ENCODE measurements at regions not wholly inside any gene's neighbourhood (a gene's known extent, or its start where the extent isn't known, plus 50 kb on each side); places are given as distances from the start of the nearest gene placed in this dataset.
"Not testable (repeated sequence)": the region's sequence is repeated elsewhere in the genome, so short reads cannot be mapped to it uniquely, and the experiment has no call there.

DNA sequence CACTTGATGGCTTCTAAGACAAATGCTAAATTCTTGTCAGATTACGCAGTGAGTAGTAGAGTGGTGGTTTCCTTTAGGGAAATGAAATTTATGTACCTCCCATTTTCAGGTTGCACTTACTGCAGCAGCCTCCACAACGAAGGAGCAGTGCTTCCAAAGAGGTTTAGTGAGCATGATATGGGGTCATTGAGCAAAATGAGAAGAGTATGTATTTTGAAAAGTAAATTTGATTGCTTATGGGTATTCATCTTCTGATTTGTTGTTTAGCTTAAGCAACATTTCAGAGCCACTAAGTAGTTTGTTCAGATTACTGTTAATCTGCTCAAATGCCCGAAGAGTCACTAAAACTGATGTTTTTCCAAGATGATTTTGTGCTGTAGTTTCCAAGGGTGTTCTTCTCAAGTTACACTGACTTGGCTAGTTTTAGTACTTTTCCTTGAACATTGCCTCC is 493.6 kb downstream of the PCNX1 start:
- ChIA-PET CTCF (interaction anchor here (1.0 to 1.1 kb wide), 2 partner anchors 262 to 297 kb away, joined by 3 to 4 read pairs; no protein-coding TSS in a partner anchor), POLR2A (interaction anchor here (0.9 to 1.1 kb wide), 2 partner anchors 15 to 17 kb away, joined by 3 read pairs; no protein-coding TSS in a partner anchor)
- intact Hi-C loops (cut with micrococcal nuclease), result no loop called here

DNA sequence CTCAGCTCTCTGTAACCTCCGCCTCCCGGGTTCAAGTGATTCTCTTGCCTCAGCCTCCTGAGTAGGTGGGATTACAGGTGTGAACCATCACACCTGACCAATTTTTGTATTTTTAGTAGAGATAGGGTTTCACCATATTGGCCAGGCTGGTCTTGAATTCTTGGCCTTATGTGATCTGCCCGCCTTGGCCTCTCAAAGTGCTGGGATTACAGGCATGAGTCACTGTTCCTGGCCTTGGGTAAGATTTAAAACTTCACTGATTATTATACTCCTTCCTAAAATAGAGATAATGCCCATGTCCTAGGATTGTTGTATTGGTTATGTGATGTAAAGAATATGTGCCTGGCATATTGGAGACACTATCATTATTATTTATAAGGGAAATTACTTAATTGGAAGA is 495.2 kb downstream of the PCNX1 start:
- CTCF ChIA-PET, result interaction anchor here (3.5 kb wide), 1 partner anchor 79 kb away, joined by 37 read pairs; no protein-coding TSS in a partner anchor
- BruUV-seq (replicated peaks); H3K27me3 Mint-ChIP-seq (ENCODE audit: insufficient read depth, unreplicated experiment); H3K4me1 Mint-ChIP-seq (ENCODE audit: insufficient read depth, unreplicated experiment); H3K36me3 Mint-ChIP-seq (ENCODE audit: insufficient read depth, unreplicated experiment); H3K27ac Mint-ChIP-seq (ENCODE audit: low read depth, unreplicated experiment); H3K4me3 Mint-ChIP-seq (ENCODE audit: unreplicated experiment); intact Hi-C loops (cut with micrococcal nuclease); H3K9me3 Mint-ChIP-seq (ENCODE audit: unreplicated experiment): not testable (repeated sequence)
- DNase-seq (ENCODE audit: unreplicated experiment), result peak; percentile 63
- POLR2A ChIA-PET, result interaction anchor here (1.7 to 2.3 kb wide), 2 partner anchors 13 to 31 kb away, joined by 6 to 7 read pairs; no protein-coding TSS in a partner anchor

More for the DNA sequence above, 493.6 kb downstream of the PCNX1 start:
- TF ChIP-seq, protein P1, sequence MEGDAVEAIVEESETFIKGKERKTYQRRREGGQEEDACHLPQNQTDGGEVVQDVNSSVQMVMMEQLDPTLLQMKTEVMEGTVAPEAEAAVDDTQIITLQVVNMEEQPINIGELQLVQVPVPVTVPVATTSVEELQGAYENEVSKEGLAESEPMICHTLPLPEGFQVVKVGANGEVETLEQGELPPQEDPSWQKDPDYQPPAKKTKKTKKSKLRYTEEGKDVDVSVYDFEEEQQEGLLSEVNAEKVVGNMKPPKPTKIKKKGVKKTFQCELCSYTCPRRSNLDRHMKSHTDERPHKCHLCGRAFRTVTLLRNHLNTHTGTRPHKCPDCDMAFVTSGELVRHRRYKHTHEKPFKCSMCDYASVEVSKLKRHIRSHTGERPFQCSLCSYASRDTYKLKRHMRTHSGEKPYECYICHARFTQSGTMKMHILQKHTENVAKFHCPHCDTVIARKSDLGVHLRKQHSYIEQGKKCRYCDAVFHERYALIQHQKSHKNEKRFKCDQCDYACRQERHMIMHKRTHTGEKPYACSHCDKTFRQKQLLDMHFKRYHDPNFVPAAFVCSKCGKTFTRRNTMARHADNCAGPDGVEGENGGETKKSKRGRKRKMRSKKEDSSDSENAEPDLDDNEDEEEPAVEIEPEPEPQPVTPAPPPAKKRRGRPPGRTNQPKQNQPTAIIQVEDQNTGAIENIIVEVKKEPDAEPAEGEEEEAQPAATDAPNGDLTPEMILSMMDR (IDR thresholded peaks at IDR 0.05; ENCODE audit: unreplicated experiment), result no peak
- Mint-ChIP-seq H3K36me3 (ENCODE audit: insufficient read depth, unreplicated experiment) (no peaks in the 10 kb centered on the region), H3K4me3 (ENCODE audit: unreplicated experiment) (no peak overlapping the region), H3K27me3 (ENCODE audit: insufficient read depth, unreplicated experiment) (no peaks in the 10 kb centered on the region), H3K27ac (ENCODE audit: low read depth, unreplicated experiment) (no peak overlapping the region), H3K9me3 (ENCODE audit: unreplicated experiment) (no peaks in the 10 kb centered on the region), H3K4me1 (ENCODE audit: insufficient read depth, unreplicated experiment) (peaks cover 6% of the 10 kb centered on the region)
- DNase-seq (ENCODE audit: unreplicated experiment), result no peak
- BruUV-seq (replicated peaks), result no TSS peak

DNA sequence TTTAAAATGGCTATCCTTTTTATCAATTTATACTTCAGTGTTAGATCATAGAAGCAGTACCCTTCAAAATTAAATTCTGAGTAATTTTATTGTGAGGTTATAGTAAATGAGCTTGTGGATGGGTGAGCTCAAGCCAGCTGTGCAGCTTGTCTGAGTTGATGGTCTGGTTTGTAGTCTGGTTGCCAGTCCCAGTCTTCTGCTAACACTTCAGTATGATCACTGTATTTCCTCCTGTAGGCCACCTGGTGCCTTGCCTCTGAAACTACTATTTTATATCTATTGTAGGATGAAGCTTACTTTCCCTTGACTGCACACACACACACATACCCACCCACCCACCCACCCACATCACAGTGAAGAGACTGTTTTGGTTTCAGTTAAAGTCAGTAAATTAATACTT is 496.4 kb downstream of the PCNX1 start:
- Mint-ChIP-seq H3K4me3 (ENCODE audit: unreplicated experiment) (no peak overlapping the region), H3K27me3 (ENCODE audit: insufficient read depth, unreplicated experiment) (no peaks in the 10 kb centered on the region), H3K9me3 (ENCODE audit: unreplicated experiment) (no peaks in the 10 kb centered on the region), H3K27ac (ENCODE audit: low read depth, unreplicated experiment) (no peak overlapping the region), H3K36me3 (ENCODE audit: insufficient read depth, unreplicated experiment) (no peaks in the 10 kb centered on the region), H3K4me1 (ENCODE audit: insufficient read depth, unreplicated experiment) (no peaks in the 10 kb centered on the region)
- no TSS peak for BruUV-seq (replicated peaks)
- DNase-seq (ENCODE audit: unreplicated experiment), result peak; percentile 42
- POLR2A ChIA-PET, result interaction anchor here (1.0 to 2.5 kb wide), 7 partner anchors 9 to 82 kb away, joined by 3 to 34 read pairs (median 4); partner anchors contain the start of gene SIPA1L1
- TF ChIP-seq, protein P1 (IDR thresholded peaks at IDR 0.05; ENCODE audit: unreplicated experiment), result peak; percentile 18
- CTCF ChIA-PET, result interaction anchor here (0.6 to 3.5 kb wide), 8 partner anchors 9 to 265 kb away, joined by 3 to 37 read pairs (median 4); no protein-coding TSS in a partner anchor
- intact Hi-C loops (cut with micrococcal nuclease), result loop anchor here (1.0 to 2.0 kb wide), 2 partner anchors 81 to 261 kb away; no protein-coding TSS in a partner anchor

DNA sequence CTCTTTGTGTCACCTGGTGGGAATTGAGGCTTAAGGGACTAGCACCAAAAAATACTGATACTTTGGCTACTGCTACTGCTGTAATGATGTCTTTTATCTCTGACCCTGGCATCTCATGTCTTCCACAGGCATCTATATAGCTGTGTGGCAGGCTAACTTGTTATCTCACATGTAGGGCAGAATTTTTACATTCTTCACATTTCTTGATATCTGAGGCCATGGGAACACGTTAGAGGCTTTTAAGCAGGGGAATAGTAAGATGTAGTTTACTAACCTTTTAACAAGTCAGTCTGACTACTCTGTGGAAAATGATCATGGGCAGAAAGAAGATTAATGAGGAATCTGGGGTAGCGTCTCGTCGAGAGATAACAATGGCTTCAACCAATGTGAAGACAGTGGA is 498.4 kb downstream of the PCNX1 start:
- intact Hi-C loops (cut with micrococcal nuclease), result loop anchor here (2.0 to 5.0 kb wide), 2 partner anchors 263 to 347 kb away; no protein-coding TSS in a partner anchor
- no peaks in the 10 kb centered on the region for H3K27me3 Mint-ChIP-seq (ENCODE audit: insufficient read depth, unreplicated experiment)
- ChIA-PET POLR2A (interaction anchor here (0.6 to 2.5 kb wide), 2 partner anchors 31 to 84 kb away, joined by 3 to 34 read pairs; partner anchors contain the start of gene SIPA1L1), CTCF (interaction anchor here (0.7 to 3.5 kb wide), 5 partner anchors 50 to 318 kb away, joined by 3 to 37 read pairs (median 8); no protein-coding TSS in a partner anchor)
- DNase-seq (ENCODE audit: unreplicated experiment), result no peak
- TF ChIP-seq, protein P1 (IDR thresholded peaks at IDR 0.05; ENCODE audit: unreplicated experiment), result no peak
- peaks cover 2% of the 10 kb centered on the region for H3K4me1 Mint-ChIP-seq (ENCODE audit: insufficient read depth, unreplicated experiment)
- BruUV-seq (replicated peaks), result no TSS peak
- no peaks in the 10 kb centered on the region for H3K9me3 Mint-ChIP-seq (ENCODE audit: unreplicated experiment)
- H3K36me3 Mint-ChIP-seq (ENCODE audit: insufficient read depth, unreplicated experiment), result peaks cover 5% of the 10 kb centered on the region
- peak overlapping the region; percentile 2 for H3K27ac Mint-ChIP-seq (ENCODE audit: low read depth, unreplicated experiment)
- H3K4me3 Mint-ChIP-seq (ENCODE audit: unreplicated experiment), result no peak overlapping the region

Data from MCF 10A (cell line).